ENCODE measurements at regions not wholly inside any gene's neighbourhood (a gene's known extent, or its start where the extent isn't known, plus 50 kb on each side); places are given as distances from the start of the nearest gene placed in this dataset.

- TF ChIP-seq CTCF (IDR thresholded peaks at IDR 0.05; ENCODE audit: low read length) (no peak), EZH2 (optimal IDR thresholded peaks at IDR 0.05; ENCODE audit: low read depth, low read length) (no peak), EZH2phosphoT487 (IDR thresholded peaks at IDR 0.05; ENCODE audit: low read length) (no peak)
Measured at GRCh38 chr4:162959046-162959445, 207.6 kb downstream of the NAF1 start.
